ENCODE measurements at regions not wholly inside any gene's neighbourhood (a gene's known extent, or its start where the extent isn't known, plus 50 kb on each side); places are given as distances from the start of the nearest gene placed in this dataset.
"Not testable (repeated sequence)": the region's sequence is repeated elsewhere in the genome, so short reads cannot be mapped to it uniquely, and the experiment has no call there.

GRCh38 chr7:3138206-3138605 is 94.5 kb upstream of the CARD11 start:
- no peak for FAIRE-seq

GRCh38 chr7:3138997-3139396 is 95.3 kb upstream of the CARD11 start:
- FAIRE-seq: no peak

GRCh38 chr7:3140834-3141233 is 97.2 kb upstream of the CARD11 start:
- no peak for FAIRE-seq

GRCh38 chr7:3141326-3141725 is 97.7 kb upstream of the CARD11 start:
- FAIRE-seq: no peak

GRCh38 chr7:3143869-3144775 is 100.5 kb upstream of the CARD11 start:
- FAIRE-seq: no peak

- not testable (repeated sequence) for FAIRE-seq
Measured at GRCh38 chr7:3144776-3145125, 101.1 kb upstream of the CARD11 start.

GRCh38 chr7:3146571-3147226 is 103.0 kb upstream of the CARD11 start:
- FAIRE-seq: no peak

GRCh38 chr7:3148471-3148870 is 104.8 kb upstream of the CARD11 start:
- FAIRE-seq: not testable (repeated sequence)

- no peak for FAIRE-seq
Measured at GRCh38 chr7:3149231-3149995, 105.7 kb upstream of the CARD11 start.

- no peak for FAIRE-seq
Measured at GRCh38 chr7:3150027-3150426, 106.4 kb upstream of the CARD11 start.

- FAIRE-seq: no peak
Measured at GRCh38 chr7:3151784-3152183, 108.1 kb upstream of the CARD11 start.

- no peak for FAIRE-seq
Measured at GRCh38 chr7:3152714-3153113, 109.0 kb upstream of the CARD11 start.

- no peak for FAIRE-seq
Measured at GRCh38 chr7:3153118-3153517, 109.5 kb upstream of the CARD11 start.

GRCh38 chr7:3154317-3154716 is 110.7 kb upstream of the CARD11 start:
- FAIRE-seq: no peak

GRCh38 chr7:3154881-3155494 is 111.3 kb upstream of the CARD11 start:
- peak; percentile 88 for FAIRE-seq

GRCh38 chr7:3156508-3156907 is 112.8 kb upstream of the CARD11 start:
- FAIRE-seq: no peak

GRCh38 chr7:3157566-3158287 is 114.1 kb upstream of the CARD11 start:
- no peak for FAIRE-seq

GRCh38 chr7:3158341-3158760 is 114.7 kb upstream of the CARD11 start:
- FAIRE-seq: no peak

- no peak for FAIRE-seq
Measured at GRCh38 chr7:3159039-3159438, 115.4 kb upstream of the CARD11 start.

GRCh38 chr7:3159445-3159844 is 115.8 kb upstream of the CARD11 start:
- FAIRE-seq: no peak

- FAIRE-seq: not testable (repeated sequence)
Measured at GRCh38 chr7:3159926-3160325, 116.3 kb upstream of the CARD11 start.

- FAIRE-seq: no peak
Measured at GRCh38 chr7:3162289-3162688, 118.6 kb upstream of the CARD11 start.

All from A204.1 (cell line).